Stimulated activated CD4-positive, alpha-beta T cell treated with anti-CD3 and anti-CD28 coated beads, Interleukin-4, amount 100 ng/mL, for 24 hours (primary cell): ENCODE measurements at regions not wholly inside any gene's neighbourhood (a gene's known extent, or its start where the extent isn't known, plus 50 kb on each side); places are given as distances from the start of the nearest gene placed in this dataset.
"Not testable (repeated sequence)": the region's sequence is repeated elsewhere in the genome, so short reads cannot be mapped to it uniquely, and the experiment has no call there.

ENCODE experiments used
- DNase-seq: peaks from one replicate; pipeline ENCODE4 v3.0.0-alpha.2; 2020

DNA sequence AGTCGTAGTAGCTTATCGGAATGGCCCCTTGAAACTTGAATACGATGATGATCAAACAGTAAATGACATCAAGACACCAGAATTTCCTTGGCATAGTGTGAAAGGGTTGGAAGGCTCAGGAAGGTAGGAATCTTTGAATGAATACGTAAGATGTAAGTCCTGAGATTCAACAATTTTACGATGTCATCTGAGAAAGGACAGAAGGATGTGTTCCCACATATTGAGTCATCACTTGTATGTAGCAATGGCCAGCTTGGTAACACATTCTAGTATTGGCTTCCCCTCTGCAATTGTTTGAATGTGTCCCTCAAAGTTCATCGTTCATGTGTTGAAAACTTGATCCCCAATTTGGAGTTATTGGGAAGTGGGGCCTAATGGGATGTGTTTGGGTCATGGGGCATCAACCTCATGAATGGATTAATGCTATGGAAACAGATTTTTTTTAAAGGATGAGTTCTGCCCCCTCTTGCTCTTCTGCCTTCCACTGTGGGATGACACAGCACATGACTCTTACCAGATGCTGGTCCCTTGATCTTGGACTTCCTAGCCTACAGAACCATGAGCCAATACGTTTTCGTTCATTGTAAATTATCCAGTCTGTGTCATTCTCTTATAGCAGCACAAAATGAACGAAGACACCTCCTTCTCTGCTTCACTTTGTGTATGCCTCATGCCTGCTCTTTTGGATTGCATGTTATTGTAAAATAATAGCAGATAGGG lies 284.6 kb downstream of the BCAT1 start:
- no peak for DNase-seq

DNA sequence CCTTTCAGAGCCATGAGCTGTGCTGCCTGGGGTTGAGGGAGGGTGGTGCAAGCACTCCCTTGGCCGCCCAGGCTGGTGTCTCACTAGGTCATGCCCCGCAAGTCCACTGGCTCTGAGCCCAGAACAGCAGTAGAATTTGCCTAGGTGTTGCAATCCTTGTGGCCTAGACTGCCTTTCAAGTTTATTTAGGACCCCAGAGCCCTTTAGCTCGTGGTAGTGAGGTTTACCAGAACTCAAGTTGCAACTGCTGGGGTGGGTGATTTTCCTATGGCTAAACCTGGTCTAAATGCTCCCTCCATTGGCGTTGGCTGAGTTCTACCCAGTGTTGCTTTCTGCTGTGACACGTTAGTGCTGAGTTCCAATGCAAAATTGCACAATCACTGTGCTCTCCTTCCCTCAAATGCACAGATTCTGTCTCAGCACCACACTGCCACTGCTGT lies 287.2 kb downstream of the BCAT1 start:
- no peak for DNase-seq

DNA sequence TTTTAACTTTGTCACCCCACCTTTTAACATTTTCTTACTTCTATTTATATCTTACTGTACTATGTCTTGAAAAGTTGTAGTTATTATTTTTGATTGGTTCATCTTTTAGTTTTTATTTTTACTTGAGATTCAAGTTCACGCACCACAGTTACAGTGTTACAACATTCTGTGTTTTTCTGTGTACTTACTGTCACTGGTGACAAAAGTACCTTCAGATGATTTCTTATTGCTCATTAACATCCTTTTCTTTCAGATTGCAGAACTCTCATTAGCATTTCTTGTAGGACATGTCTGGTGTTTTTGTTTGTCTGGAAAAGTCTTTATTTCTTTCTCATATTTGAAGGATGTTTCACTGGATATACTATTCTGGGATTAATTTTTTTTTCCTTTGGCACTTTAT lies 289.9 kb downstream of the BCAT1 start:
- no peak for DNase-seq

DNA sequence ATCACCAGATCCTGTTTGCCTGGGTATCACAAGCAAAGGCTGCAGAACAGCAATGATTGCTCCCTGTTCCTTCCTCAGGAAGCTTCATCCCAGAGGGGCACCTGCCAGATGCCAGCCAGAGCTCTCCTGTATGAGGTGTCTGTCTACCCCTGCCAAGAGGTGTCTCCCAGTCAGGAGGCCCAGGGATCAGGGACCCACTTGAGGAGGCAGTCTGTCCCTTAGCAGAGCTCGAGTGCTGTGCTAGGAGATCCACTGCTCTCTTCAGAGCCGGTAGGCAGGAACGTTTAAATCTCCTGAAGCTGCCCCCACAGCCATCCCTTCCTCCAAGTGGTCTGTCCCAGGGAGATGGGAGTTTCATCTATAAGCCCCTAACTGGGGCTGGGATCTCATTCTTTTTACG lies 294.6 kb downstream of the BCAT1 start:
- DNase-seq = not testable (repeated sequence)

DNA sequence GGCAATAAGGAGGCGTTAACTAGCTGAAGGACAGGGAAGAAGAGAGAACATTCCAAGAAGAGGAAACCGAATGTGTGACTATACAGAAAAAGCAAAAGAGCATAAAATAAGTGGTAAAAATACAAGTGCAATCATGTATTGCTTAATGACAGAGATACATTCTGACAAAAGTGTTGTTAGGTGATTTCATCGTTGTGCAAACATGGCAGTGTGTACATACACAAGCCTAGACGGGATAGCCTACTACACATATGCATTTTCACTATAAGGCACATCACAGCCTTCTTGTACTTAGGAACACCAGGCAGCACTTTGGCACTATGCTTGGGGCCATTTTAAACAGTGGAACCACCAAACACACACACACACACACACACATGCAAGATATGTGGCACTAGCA lies 299.3 kb downstream of the BCAT1 start:
- no peak for DNase-seq

DNA sequence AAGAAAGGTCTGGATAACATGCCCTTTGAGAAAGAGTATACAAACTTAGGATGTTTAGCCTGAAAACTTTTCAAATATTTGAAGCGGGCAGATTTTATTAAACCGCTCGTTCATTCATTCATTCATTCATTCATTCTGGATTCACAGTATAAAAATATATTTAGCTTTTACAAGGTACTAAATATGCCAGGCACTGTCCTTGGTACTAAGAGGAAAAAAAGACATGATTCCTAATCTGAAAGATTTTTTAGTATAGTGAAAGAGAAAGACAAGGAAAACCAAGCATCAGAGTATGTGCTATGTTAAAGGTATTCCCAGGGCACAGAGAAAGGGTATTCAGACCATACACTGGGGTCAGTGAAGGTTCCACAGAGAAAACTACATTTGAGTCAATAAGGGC lies 299.7 kb downstream of the BCAT1 start:
- no peak for DNase-seq

DNA sequence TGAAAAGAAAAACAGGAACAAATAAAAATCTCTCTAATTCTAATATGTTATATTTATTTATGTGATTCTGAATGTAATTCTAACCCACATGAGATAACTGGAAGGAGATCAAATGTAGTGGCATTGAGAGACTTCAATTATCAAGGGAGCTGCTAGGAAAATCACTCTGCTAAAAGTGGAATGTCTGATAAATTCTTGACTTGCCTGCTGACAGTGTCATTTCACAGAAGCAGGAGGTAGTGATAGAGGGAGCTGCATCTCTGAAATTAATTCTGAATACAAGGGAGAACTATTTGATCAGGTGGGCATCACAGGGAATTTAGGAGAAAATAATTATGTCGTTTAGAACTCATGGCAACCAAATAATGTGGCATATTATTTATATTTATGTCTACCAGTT lies 303.6 kb downstream of the BCAT1 start:
- DNase-seq = no peak

DNA sequence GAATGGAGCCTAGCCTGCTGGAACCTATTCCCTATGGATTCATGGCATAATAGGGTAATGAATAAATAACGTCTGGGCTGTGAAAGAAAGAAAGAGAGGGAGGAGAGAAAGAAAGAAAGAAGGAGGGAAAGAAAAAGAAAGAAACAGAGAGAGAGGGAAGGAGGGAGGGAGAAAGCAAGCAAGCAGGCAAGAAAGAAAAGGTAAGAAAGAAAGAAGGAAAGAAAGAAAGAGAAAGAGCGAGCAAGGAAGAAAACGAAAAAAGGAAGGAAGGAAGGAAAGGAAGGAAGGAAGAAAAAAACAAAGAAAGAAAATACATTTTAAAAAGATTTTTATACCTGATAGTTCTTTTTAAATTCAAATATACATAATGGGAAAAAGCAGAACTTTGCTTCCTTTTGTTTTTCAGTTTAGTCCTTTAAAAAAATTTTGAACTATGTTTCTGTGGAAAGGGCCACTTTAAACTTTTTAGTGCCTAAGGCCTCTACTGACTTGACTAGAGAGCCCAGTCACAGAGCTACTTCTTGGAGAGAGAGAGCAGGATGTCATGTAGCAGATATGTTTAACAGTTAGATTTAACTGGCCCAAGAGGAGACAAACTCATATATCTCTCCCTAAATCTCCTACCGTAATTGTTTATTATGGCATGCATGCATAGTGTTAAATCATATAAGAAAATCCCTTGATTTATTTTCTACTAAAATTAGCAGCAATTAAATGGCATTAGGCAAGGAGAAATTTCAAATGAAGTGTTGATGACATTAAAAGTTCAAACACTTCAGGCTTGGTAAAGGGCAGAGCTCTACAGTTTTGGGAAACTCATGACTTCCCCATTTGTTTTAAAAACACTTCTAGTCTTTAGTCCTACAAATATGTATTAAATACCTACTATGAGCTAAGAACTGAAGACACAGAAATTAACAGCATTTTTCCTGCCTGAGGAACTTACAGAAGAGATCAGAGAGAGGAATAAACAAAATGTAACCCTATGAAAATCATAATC lies 305.5 kb downstream of the BCAT1 start:
- DNase-seq = no peak

DNA sequence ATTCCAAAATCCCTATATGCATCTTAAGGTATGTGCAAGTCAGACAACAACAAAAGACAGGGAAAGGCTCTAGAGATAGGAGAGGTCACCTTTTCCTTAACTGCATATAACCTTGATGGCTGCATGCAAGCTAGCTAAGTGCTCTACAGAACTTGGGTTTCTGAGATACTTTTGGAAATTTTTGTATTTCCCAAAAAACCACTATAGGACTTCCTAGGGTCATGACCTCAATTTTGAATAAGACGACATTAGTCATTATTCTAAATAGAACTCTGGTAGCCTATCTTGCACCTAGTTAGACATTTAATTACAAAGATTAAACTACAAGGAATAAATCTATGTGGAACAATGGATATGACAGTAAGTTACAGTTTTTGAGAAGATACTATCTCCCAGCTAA lies 309.3 kb downstream of the BCAT1 start:
- DNase-seq = no peak

DNA sequence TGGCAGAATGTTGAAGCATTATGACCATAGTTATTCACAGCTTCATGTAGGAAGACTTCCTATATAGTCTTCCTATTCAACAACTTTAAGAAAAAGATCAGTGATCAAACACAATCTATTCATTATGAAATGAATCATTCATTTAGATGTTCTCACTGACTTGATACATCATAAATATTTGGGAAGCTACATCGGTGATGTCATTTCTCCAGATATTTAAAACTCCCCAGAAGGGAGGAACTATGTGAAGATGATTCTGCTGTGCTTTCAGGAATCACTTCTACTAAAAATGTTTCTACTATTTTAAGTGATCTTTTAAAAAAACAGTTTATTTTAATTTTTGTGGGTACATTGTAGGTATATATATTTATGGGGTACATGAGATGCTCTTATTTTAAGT lies 316.4 kb downstream of the BCAT1 start:
- DNase-seq = no peak

DNA sequence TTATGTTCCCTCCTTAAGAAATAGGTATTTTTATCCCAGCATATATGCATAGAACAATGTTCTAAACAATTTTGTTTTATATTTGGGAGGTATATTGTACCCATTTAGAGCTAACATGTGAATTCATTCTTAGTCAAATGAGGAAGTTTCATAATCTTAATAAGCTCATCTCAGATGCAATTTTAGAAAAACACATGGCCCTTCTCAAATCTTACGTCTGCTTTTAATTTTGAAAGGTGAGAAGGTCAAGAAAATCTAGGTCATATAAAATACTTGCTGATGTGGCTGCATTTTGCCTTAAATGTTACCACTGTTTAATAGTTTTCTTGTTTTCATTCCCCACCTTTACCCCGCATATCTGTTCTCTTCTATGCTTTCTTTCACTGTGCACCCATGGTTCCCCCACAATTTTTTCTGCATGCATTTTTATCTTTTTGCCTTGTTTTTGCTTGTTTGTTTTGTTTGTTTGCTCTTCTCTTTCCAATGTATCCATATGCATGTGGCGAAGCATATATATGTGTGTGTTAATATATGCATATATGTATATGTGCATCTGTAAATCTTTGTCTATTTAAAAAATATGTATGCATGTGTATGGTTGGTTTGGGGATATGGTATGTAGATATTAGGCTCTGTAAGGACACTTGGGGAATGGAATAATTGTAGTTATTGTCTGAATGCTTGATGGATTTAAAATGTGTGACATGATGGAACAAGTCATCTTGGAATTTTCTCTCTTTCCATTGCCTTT lies 317.1 kb downstream of the BCAT1 start:
- DNase-seq = no peak

DNA sequence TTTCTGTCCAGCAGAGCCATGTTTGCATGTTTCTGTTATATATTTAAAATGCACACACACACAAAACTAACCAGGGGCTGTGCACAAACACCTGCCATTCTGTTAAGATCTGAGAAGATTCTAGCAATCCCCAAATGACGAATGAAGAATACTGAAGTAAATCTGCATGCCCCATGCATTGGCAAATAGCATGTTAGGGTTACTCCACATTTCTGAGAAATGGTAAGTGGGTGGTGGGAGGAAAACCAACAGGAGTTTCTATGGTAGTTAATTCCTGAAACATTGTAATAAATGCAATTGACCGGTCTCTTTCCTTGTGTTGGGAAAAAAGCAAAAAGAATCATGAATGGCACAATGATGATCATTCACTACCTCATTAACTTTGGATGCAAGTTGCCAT lies 318.0 kb downstream of the BCAT1 start:
- DNase-seq = no peak

DNA sequence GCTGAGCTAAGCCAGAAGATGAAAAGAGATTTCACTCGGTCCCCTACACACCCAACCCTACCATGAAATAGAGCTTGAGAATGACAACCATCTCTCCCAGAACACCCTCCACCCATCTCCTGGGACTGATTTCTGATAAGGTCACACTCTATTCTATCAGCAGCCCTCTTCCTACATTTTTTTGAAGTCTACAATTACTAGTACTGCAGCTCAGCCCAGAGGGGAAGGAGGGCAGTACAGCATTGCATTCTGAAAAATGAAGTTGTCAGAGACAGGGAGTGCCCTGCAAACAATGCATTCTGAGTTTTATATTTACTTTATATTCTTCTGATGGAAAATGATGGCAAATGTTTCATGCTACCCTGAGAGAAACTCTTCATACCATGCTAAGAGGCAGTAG lies 318.5 kb downstream of the BCAT1 start:
- no peak for DNase-seq

DNA sequence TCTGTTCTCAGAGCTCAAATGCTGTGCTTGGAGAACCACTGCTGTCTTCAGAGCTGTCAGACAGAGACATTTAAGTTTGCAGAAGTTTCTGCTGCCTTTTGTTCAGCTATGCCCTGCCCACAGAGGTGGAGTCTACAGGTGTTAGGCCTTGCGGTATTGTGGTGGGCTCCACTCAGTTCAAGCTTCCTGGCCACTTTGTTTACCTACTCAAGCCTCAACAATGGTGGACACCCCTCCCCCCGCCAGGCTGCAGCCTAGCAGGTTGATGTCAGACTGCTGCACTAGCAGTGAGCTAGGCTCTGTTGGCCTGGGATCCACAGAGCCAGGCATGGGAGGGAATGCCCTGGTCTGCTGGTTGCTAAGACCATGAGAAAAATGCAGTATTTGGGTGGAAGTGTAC lies 323.8 kb downstream of the BCAT1 start:
- no peak for DNase-seq

DNA sequence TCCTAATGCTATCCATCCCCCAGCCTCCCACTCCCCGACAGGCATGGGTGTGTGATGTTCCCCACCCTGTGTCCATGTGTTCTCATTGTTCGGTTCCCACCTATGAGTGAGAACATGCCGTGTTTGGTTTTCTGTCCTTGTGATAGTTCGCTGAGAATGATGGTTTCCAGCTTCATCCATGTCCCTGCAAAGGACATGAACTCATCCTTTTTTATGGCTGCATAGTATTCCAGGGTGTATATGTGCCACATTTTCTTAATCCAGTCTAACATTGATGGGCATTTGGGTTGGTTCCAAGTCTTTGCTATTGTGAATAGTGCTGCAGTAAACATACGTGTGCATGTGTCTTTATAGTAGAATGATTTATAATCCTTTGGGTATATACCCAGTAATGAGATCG lies 328.9 kb downstream of the BCAT1 start:
- not testable (repeated sequence) for DNase-seq

DNA sequence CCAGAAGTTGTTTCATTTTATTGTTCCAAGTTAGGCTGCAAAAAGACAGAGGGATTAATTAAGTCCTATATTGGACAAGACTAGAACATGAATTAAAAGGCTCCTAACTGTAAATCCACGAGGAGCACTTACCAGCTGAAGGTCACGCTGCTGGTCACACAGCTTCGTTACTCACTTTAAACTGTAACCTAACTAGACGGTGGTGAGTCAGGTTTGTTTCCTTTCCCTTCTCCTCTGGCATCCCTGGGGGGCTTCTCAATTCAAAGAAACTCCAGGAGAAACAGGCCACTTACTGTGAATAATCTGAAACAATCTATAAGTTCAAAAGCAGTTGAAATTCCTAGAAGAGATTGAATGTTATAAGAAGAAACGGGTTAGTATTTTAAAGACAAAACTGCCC lies 331.4 kb downstream of the BCAT1 start:
- no peak for DNase-seq

DNA sequence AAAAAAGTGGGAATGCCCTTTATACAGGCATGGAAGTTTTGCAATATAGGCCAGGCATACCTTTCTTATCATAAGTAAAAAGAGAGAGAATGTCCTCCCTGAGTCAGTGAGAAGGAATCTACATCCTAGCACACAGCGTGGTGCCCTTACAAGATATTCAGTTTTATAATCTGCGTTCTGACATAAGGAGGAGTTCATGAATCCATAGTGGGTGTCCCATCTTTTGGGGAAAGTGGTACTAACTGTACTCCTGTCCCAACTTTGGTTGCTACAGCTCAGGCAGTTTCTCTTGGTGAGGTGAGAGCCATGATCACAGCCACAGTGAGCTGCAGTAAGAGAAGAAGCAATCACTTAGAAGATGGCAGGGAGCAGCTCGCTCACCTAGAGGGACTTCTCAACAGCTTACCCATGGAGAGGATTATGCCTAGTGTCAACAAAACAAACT lies 332.9 kb downstream of the BCAT1 start:
- DNase-seq = no peak

DNA sequence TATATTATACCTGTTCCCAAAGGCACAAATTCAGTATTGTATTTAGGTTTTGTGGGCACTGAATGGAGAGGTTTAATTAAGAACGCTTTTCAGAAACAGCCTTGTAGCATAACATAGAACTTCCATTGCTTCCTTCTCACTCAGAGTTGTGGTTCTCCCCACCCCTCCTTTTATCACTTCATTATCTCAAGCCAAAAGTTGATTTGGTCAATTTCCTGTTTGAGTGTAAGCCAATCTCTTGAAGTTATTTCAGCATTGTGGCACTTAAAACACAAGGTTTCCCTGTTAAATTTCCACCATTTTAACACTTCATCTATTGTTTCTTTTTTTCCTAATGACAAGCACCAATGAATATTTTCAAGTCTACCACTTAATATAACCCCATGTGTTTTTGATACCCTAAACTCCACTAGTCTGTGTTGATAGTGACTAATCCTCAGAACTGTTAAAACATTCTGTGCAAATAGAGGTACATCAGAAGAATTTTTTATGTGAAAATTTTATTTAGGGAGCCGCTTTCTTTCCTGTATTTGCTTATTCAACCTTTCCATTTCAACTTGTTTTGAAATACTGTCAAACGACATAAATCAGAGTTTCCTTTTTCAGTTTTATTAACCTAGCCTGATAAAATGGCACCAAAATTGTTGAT lies 340.1 kb downstream of the BCAT1 start:
- DNase-seq = no peak

DNA sequence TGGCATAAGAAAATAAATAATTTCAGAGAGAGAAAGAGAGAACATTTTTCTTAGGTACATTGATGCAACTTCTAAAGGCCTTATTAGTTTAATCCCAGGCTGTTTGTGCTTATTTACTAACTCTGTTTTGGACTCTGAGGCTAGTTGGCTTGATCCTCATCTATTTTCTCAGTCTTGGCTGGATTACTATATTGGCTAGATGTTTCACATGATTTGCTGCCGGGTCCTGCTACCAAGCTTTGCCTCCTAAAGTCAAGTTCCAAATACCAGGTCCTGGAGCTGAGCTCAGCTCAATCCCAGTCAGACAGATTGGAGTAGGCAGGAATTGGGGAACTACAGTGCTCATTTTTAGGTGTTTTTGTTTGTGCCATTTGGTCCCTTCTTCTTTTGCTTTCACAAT lies 340.8 kb downstream of the BCAT1 start:
- no peak for DNase-seq

DNA sequence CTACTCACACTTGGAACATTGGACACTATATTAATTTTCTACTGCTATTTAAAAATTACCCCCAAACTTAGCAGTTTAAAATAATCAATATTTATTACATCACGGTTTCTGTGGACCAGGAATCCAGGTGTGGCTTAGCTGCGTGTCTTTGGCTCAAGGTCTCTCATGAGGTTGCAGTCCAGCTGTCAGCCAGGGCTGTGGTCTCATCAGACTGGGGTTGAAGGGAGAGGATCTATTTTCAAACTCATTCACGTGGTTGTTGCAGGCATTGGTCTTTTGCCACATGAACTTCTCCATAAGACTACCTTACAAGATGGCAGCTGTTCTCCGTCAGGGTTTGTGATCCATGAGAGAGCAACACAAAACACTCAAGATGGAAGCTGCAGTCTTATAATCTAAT lies 343.0 kb downstream of the BCAT1 start:
- DNase-seq = no peak

DNA sequence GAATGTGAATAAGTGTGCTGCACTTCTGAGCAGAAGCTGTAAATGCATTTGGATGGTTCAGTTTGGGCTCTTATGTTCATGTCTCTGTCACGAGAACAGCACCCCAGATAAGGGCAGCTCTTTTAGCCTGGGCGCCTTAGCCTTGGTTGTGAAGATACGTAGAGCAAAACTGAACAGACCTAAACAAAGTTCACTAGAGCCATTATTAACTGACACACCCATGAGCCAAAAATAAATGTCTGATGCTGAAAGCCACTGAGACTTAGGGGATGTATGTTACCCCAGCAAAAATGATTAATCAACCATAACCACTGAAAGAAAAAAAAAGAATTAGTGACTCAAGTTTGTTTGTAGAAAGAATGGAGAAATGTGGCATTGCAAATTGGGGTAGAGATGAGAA lies 343.4 kb downstream of the BCAT1 start:
- no peak for DNase-seq

DNA sequence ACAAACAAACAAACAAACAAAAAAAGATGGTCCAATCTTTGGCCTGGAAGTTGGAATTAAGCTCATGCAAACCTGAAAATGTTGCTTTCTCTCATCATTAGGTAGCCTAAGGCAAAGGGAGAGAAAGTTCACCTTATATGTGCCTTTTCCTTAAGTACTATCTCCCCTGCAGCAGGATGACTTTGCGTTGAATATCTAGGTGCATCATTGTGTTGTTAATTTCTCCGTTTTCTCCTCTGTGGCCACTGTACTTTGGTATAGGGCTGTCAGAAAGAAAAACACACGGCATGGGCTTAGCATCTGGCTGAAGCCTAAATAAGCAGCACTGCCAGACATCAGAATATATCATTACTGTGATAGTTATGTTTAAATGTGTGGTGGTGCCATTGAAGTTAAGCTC lies 345.5 kb downstream of the BCAT1 start:
- no peak for DNase-seq

DNA sequence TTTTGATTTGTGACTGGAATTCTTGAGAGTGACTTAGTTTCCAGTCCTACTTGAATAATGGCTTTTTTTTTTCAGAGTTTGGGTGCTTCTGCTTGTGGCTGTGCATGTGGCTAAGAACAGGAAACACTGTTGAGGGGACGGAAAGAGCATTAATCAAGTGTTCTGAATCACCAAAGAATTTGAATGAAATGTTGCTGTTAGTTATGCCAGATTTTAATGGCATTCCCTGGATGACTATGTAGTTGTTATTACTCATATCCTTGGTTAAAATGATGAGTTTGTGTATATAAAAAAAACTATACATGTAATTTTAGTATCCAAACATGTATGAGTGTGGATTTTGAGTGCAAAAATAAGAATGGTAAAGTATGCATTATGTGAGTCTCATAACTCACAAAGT lies 347.9 kb downstream of the BCAT1 start:
- DNase-seq = no peak
